ENCODE measurements at regions not wholly inside any gene's neighbourhood (a gene's known extent, or its start where the extent isn't known, plus 50 kb on each side); places are given as distances from the start of the nearest gene placed in this dataset.

DNA sequence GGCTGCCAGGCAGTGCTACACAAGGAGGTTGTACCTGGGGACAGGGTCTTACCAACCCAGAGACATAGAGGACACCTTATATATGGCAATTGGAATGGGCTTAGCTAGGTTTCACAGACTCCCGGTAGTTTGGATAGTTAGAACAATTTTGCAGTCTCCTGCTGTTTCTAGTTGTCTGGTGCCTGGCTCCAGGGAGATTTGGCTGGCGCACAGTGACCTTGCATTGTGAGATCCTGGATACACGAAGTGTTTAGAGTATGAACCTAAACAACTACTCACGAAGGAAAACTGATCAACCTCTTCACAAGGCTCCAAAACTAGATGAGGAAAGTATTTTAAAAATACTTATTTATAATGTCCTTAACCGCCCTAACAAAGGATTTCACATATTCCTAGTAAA lies 614.7 kb downstream of the FAM181B start:
- TF ChIP-seq, protein P1, sequence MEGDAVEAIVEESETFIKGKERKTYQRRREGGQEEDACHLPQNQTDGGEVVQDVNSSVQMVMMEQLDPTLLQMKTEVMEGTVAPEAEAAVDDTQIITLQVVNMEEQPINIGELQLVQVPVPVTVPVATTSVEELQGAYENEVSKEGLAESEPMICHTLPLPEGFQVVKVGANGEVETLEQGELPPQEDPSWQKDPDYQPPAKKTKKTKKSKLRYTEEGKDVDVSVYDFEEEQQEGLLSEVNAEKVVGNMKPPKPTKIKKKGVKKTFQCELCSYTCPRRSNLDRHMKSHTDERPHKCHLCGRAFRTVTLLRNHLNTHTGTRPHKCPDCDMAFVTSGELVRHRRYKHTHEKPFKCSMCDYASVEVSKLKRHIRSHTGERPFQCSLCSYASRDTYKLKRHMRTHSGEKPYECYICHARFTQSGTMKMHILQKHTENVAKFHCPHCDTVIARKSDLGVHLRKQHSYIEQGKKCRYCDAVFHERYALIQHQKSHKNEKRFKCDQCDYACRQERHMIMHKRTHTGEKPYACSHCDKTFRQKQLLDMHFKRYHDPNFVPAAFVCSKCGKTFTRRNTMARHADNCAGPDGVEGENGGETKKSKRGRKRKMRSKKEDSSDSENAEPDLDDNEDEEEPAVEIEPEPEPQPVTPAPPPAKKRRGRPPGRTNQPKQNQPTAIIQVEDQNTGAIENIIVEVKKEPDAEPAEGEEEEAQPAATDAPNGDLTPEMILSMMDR (conservative IDR thresholded peaks at IDR 0.05 in 1 of 2, IDR thresholded peaks at IDR 0.05 in 1 of 2; ENCODE audit: extremely low read depth in 1 of 2, insufficient read depth in 1 of 2, low read depth in 1 of 2, low read length in 2 of 2): no peak
- TF ChIP-seq EZH2 (IDR thresholded peaks at IDR 0.05; ENCODE audit: borderline replicate concordance, low read length): no peak

All from mammary epithelial cell (primary cell).